HCT116 (cell line): ENCODE measurements at regions not wholly inside any gene's neighbourhood (a gene's known extent, or its start where the extent isn't known, plus 50 kb on each side); places are given as distances from the start of the nearest gene placed in this dataset.

Experiments
- CTCF ChIP-seq, 3 experiments: fragments of 200-600 bp in 1 of 3; sonication (generic) in 1 of 3; IDR thresholded peaks in 2 of 3; conservative IDR thresholded peaks in 1 of 3; 2 replicates each; pipeline ENCODE4 v1.5.1; 2012 to 2017; ENCODE audit warnings: low read depth in 2 of 3, low read length in 2 of 3, antibody characterized with exemption in 1 of 3, borderline replicate concordance in 1 of 3, control low read depth in 1 of 3, mild to moderate bottlenecking in 1 of 3, mixed read lengths in 1 of 3, mixed run types in 1 of 3, moderate library complexity in 1 of 3; ENCODE audit not compliant: insufficient read depth in 1 of 3
- RAD21 ChIP-seq: IDR thresholded peaks from 2 replicates; pipeline ENCODE4 v1.6.1; 2012; ENCODE audit warnings: low read depth, mild to moderate bottlenecking
- REST ChIP-seq: IDR thresholded peaks from 2 replicates; pipeline ENCODE4 v1.6.1; 2012; ENCODE audit warnings: low read depth
- YY1 ChIP-seq: IDR thresholded peaks from 2 replicates; pipeline ENCODE4 v1.6.1; 2011; ENCODE audit warnings: low read length, low read depth, moderate library complexity, mild to moderate bottlenecking; ENCODE audit not compliant: insufficient replicate concordance; ENCODE audit errors: extremely low read depth

- no peak for TF ChIP-seq YY1
- TF ChIP-seq CTCF (IDR thresholded peaks at IDR 0.05 in 2 of 3, conservative IDR thresholded peaks at IDR 0.05 in 1 of 3; ENCODE audit: borderline replicate concordance in 1 of 3, insufficient read depth in 1 of 3, low read depth in 2 of 3, low read length in 2 of 3): no peak
- no peak for TF ChIP-seq REST
- no peak for TF ChIP-seq RAD21
Observed at GRCh38 chr2:239821694-239822075, 203.5 kb downstream of the NDUFA10 start.
